ENCODE measurements at regions not wholly inside any gene's neighbourhood (a gene's known extent, or its start where the extent isn't known, plus 50 kb on each side); places are given as distances from the start of the nearest gene placed in this dataset.

DNA sequence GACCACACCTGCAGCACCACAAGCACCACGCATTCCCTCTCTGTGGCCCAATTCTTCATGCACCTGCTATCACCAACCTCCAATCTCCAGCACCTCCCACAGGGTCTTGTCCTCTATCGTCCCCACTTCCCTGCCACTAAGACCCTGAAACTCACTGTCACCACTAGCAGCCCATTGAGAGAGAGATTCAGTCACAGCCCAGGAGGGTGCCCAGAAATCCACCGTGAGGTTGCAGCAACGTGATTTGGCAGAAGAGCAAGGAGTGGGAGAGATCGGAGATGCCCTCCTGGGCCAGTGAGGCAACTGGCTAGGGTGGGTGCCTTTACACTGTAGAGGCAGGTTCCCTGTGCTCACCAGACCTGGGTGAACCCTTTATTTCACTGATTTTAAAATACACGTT is 90.1 kb downstream of the ANKRD60 start:
- intact Hi-C loops (cut with DNase I), result no loop called here
- DNase-seq (no peak), ATAC-seq (no peak)
- TF ChIP-seq, protein P1, sequence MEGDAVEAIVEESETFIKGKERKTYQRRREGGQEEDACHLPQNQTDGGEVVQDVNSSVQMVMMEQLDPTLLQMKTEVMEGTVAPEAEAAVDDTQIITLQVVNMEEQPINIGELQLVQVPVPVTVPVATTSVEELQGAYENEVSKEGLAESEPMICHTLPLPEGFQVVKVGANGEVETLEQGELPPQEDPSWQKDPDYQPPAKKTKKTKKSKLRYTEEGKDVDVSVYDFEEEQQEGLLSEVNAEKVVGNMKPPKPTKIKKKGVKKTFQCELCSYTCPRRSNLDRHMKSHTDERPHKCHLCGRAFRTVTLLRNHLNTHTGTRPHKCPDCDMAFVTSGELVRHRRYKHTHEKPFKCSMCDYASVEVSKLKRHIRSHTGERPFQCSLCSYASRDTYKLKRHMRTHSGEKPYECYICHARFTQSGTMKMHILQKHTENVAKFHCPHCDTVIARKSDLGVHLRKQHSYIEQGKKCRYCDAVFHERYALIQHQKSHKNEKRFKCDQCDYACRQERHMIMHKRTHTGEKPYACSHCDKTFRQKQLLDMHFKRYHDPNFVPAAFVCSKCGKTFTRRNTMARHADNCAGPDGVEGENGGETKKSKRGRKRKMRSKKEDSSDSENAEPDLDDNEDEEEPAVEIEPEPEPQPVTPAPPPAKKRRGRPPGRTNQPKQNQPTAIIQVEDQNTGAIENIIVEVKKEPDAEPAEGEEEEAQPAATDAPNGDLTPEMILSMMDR (IDR thresholded peaks at IDR 0.05), result no peak
- Histone ChIP-seq H3K27me3 (ENCODE audit: low read depth) (peaks cover 36% of the 10 kb centered on the region), H3K36me3 (no peaks in the 10 kb centered on the region), H3K27ac (no peak overlapping the region), H3K4me1 (no peaks in the 10 kb centered on the region), H3K9me3 (no peaks in the 10 kb centered on the region), H3K4me3 (no peak overlapping the region)

DNA sequence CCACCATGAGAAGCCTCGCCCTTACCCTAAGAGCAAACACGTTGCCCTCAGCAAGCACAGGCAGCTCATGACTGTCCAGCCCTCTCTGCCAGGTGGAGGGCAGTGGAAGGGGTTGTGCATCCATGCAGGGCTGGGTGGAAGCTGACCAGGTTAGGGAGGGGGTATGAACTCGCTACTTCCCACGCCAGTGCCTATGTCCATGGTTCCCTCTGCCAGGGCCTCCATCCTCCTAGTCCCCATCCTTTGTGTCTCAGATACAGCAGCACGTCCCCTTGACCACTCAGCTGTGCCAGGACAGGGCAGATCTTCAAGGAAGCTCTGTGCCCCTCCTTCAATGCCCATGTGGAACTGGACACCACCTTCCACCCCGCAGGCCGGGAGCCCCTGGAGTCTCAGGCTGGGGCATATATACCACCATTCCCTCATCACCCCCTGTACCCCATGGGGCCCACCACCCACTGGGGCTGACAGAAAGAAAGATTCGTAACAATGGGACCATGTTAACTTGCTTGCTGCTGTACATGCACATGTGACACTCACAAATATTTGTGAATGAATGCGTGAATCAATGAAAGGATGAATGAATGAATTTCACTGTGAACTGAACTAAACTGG is 90.7 kb downstream of the ANKRD60 start:
- Histone ChIP-seq H3K4me3 (no peak overlapping the region), H3K36me3 (no peaks in the 10 kb centered on the region), H3K9me3 (no peaks in the 10 kb centered on the region), H3K27ac (no peak overlapping the region), H3K27me3 (ENCODE audit: low read depth) (peaks cover 36% of the 10 kb centered on the region), H3K4me1 (no peaks in the 10 kb centered on the region)
- TF ChIP-seq, protein P1 (IDR thresholded peaks at IDR 0.05), result no peak
- ATAC-seq (no peak), DNase-seq (no peak)
- intact Hi-C loops (cut with DNase I), result no loop called here

DNA sequence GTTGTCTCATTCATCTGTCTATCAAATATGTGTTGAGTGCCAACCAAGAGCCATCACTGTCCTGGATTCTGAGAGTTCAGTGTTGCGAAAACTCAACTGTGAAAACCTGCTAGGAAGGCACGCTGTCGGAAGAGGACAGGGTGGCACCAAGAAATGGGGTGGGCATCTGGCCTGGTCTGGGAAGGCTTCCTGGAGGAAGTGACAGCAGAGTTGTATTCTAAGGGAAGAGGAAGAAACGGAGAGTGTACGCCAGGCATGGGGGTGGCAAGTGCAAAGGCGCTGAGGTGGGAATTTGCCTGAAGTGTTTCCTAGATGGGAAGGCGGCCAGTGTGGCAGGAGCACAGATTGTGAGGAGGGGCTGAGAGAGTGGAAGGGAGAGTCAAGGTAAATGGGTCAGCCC is 91.2 kb downstream of the ANKRD60 start:
- Histone ChIP-seq H3K4me3 (no peak overlapping the region), H3K4me1 (no peaks in the 10 kb centered on the region), H3K27me3 (ENCODE audit: low read depth) (peaks cover 36% of the 10 kb centered on the region), H3K36me3 (no peaks in the 10 kb centered on the region), H3K27ac (no peak overlapping the region), H3K9me3 (no peaks in the 10 kb centered on the region)
- intact Hi-C loops (cut with DNase I), result no loop called here
- TF ChIP-seq, protein P1 (IDR thresholded peaks at IDR 0.05), result no peak
- DNase-seq (no peak), ATAC-seq (no peak)

DNA sequence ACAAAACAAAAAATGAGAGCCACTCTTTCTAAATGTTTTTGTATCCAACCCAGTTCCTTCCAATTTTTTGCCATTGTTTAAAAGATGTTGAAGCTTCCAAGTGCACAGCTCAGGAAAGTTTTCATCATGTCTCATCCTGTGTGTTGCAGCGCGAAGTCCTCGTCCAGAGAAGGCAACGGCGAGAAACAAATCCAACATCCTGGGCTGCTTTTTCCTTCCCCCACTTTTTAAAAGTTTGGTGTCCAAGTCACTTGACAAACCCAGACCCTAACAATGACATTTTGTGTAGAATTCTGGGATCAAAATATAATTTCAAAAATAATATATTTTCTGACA is 92.3 kb downstream of the ANKRD60 start:
- TF ChIP-seq, protein P1 (IDR thresholded peaks at IDR 0.05), result no peak
- no peak overlapping the region for H3K27ac ChIP-seq
- no peaks in the 10 kb centered on the region for H3K36me3 ChIP-seq
- peaks cover 28% of the 10 kb centered on the region for H3K27me3 ChIP-seq (ENCODE audit: low read depth)
- ATAC-seq (no peak), DNase-seq (no peak)
- H3K4me1 ChIP-seq, result peaks cover 8% of the 10 kb centered on the region
- no peak overlapping the region for H3K4me3 ChIP-seq
- intact Hi-C loops (cut with DNase I), result no loop called here
- no peaks in the 10 kb centered on the region for H3K9me3 ChIP-seq

DNA sequence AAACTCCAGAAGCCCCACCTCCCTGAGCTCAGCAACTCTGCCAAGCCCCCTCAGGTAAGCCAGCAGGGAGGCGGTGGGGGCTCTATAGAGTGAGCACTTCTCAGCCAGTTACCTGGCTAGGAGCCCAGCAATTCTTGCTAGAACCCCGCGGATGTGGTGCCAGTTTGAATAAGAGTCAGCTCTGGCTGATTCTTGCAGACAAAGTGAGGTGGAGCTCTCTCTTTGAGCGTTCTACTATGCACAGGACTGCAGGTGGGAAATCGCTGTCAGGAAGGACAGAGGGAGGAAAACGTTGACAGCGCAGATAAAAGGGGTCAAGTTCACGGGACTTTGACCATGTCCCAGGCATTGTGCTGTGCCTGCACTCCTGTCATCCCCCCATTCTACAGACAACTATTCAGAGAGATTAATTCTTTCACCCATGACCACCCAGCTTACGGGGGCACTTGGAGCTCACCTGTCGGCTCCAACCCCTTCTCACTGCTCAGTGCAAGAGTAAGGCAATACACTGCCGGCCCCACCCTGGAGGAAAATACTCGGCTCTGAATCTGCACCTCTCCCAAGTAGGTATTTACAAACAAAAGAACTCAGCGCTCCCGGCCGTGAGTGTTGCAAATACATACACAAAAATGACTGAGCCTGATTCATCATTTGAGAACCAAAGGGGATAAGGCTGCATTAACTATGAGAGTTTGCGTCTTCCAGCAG is 92.9 kb downstream of the ANKRD60 start:
- Histone ChIP-seq H3K4me1 (peaks cover 8% of the 10 kb centered on the region), H3K36me3 (no peaks in the 10 kb centered on the region), H3K4me3 (no peak overlapping the region), H3K9me3 (no peaks in the 10 kb centered on the region), H3K27me3 (ENCODE audit: low read depth) (peaks cover 28% of the 10 kb centered on the region), H3K27ac (no peak overlapping the region)
- TF ChIP-seq, protein P1 (IDR thresholded peaks at IDR 0.05), result no peak
- DNase-seq (no peak), ATAC-seq (no peak)
- intact Hi-C loops (cut with DNase I), result no loop called here
